Spleen (tissue), 11 donors: ENCODE measurements at regions not wholly inside any gene's neighbourhood (a gene's known extent, or its start where the extent isn't known, plus 50 kb on each side); places are given as distances from the start of the nearest gene placed in this dataset.

Experiments used
- DNase-seq: peaks from one replicate; pipeline ENCODE4 v3.0.0-alpha.2; 2020
- H3K27ac ChIP-seq, 8 donors: fragments of 200-600 bp; sonication (generic) in 7 of 8; 1 replicate in 4 of 8; 2 replicates in 4 of 8; pipeline versions ENCODE4 v1.5.0 to v1.8.0; 2016 to 2021; ENCODE audit warnings: inconsistent platforms in 4 of 8, mild to moderate bottlenecking in 4 of 8, moderate library complexity in 1 of 8
- H3K27me3 ChIP-seq, 7 donors: fragments of 200-600 bp; sonication (generic) in 6 of 7; replicated peaks in 1 of 7; 1 replicate in 4 of 7; 2 replicates in 3 of 7; pipeline versions ENCODE4 v1.5.0 to v1.8.0; 2016 to 2021; ENCODE audit warnings: inconsistent platforms in 3 of 7, mild to moderate bottlenecking in 1 of 7
- H3K36me3 ChIP-seq, 6 donors: fragments of 200-600 bp; sonication (generic) in 5 of 6; 1 replicate in 4 of 6; 2 replicates in 2 of 6; pipeline versions ENCODE4 v1.5.0 to v1.8.0; 2016 to 2021; ENCODE audit warnings: inconsistent platforms in 2 of 6
- H3K4me1 ChIP-seq, 6 donors: fragments of 200-600 bp; sonication (generic) in 5 of 6; 1 replicate in 3 of 6; 2 replicates in 3 of 6; pipeline versions ENCODE4 v1.5.0 to v1.8.0; 2016 to 2021; ENCODE audit warnings: inconsistent platforms in 3 of 6
- H3K4me3 ChIP-seq, 8 donors: fragments of 200-600 bp; sonication (generic) in 7 of 8; 1 replicate in 4 of 8; 2 replicates in 4 of 8; pipeline versions ENCODE4 v1.5.0 to v1.8.0; 2016 to 2021; ENCODE audit warnings: inconsistent platforms in 4 of 8, mild to moderate bottlenecking in 4 of 8, moderate library complexity in 2 of 8
- H3K9me3 ChIP-seq, 8 donors: fragments of 200-600 bp; sonication (generic) in 7 of 8; 1 replicate in 4 of 8; 2 replicates in 4 of 8; pipeline versions ENCODE4 v1.5.0 to v1.8.0; 2016 to 2021; ENCODE audit warnings: inconsistent platforms in 4 of 8
- POLR2A ChIP-seq, 3 donors: fragments of 450-650 bp; IDR thresholded peaks; one replicate each; pipeline ENCODE4 v1.5.1; 2017; ENCODE audit warnings: antibody characterized with exemption in 3 of 3, mild to moderate bottlenecking in 1 of 3
- POLR2AphosphoS5 ChIP-seq, 3 donors: sonication (generic); formaldehyde crosslinking; IDR thresholded peaks; one replicate each; pipeline ENCODE4 v1.5.1; 2017; ENCODE audit warnings: antibody characterized with exemption in 3 of 3
- WGBS, 5 donors: extraction: QIAGEN DNeasy Blood & Tissue Kit in 3 of 5; methylation state at CpG; one replicate each; pipeline versions ENCODE4 v1.1.5 to v1.1.7; 2013 to 2018; 5-methylcytosine and 5-hydroxymethylcytosine counted together
- intact Hi-C: fragments of 100-400 bp; cut with DNase I; formaldehyde crosslinking; loops from one replicate; pipeline ENCODE4 v1.15.0; 2023; ENCODE audit warnings: low total_unique reads
- TF ChIP-seq, protein P1 (sequence below), 11 experiments: fragments of 200-600 bp in 7 of 11; fragments of 450-650 bp in 4 of 11; sonication (generic) in 4 of 11; IDR thresholded peaks in 8 of 11; conservative IDR thresholded peaks in 3 of 11; 1 replicate in 7 of 11; 2 replicates in 4 of 11; pipeline versions ENCODE4 v1.4.0 to v1.8.0; 2016 to 2021; ENCODE audit warnings: antibody characterized with exemption in 11 of 11, inconsistent platforms in 4 of 11, mild to moderate bottlenecking in 1 of 11
- donor health status: healthy with polysubstance abuse.
- donor health status: DM: no; HTN: no; CAD: no; lungs with moderate emphysema.
- donor health status: DM: no; HTN: no; CAD: no.
- donor health status: Bipolar disorder and iron deficiency.
- donor health status: healthy.
- donor health status: DM: no; HTN: no; CAD: no.
- donor health status: DM: yes; HTN: yes; CAD: no.

DNA sequence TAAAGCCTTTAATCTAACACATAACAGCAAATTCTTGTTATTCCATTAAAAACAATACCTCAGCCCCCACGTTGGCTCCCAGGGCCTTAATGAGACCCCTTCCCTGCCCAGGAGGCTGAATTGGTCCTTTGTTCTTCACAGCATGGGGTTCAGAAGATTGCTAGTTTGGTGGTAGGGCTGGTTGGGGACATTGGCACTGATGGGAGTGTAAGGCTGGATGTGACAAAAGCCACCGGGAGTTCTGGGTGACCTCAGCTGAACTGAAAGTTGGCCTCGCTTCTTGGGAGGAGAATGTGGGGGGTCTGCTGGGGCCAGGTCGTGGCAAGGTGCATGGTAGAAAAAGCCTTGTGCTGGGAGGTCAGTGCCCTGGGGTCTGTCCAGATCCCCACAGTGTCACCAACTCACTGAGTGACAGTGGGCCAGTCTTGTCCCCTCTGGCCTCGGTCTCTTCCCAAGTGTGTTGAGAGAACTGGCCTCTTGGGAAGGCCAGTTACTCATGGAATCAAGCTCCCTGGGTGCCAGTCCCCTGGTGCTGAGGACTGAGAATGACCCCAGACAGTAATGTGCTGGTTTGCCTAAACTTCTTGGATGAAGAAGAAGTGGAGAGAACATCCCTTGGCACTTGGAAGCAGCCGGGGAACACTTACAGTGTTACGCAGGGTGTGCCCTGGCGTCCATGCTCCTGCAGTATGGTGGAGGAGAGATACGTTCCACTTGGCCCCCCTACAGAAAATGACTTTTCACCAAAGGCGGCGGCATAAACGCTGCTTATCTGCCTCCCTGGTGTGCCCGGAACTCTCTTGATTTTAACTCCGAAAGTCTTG is 283.7 kb upstream of the RTL1 start:
- peak; percentile 53 for DNase-seq

DNA sequence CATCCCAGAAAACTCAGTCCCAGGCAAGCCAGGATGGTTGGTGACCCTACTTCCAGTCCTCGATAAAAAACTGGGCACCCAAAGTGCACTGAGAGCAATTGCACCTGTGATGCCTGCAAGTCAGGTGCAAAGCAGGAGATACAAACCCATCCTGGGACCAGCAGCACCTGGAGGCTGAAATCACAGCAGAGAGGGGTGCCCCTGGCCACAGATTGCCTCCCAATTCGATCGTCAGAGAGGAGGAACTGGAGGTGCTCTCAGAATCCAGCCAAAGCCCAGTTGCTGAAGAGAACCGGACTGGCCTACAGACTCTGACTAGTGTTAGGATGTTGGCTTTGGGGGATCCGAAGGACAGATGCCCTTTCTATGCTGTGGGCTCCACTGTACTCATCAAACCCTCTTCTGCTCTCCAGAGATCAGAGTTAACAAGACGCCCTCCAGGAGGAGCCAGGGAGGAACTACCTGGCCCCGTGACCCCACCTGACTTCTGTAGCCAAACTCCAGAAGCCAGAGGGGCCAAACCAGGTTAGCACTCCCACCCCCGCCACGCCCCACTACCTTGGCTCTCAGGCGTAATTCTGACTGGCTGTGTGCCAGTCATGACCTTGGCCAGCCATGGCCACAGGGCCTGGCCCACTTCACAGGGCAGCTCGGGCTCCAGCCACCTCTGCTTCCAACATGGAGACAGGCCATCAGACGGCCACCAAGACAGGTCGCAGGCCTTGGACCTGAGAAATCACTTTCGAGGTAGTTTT is 284.5 kb upstream of the RTL1 start:
- no peak overlapping the region for H3K27ac ChIP-seq
- peaks cover 0 to under 1% (median 0%) of the 10 kb centered on the region in 8 donors for H3K9me3 ChIP-seq
- H3K4me3 ChIP-seq = no peak overlapping the region
- no peaks in the 10 kb centered on the region for H3K36me3 ChIP-seq
- intact Hi-C loops = no loop called here
- H3K27me3 ChIP-seq = peaks cover 0 to 14% (median 0%) of the 10 kb centered on the region in 7 donors
- H3K4me1 ChIP-seq = no peaks in the 10 kb centered on the region
- no peak for TF ChIP-seq POLR2A (IDR thresholded peaks at IDR 0.05)
- TF ChIP-seq, protein P1, sequence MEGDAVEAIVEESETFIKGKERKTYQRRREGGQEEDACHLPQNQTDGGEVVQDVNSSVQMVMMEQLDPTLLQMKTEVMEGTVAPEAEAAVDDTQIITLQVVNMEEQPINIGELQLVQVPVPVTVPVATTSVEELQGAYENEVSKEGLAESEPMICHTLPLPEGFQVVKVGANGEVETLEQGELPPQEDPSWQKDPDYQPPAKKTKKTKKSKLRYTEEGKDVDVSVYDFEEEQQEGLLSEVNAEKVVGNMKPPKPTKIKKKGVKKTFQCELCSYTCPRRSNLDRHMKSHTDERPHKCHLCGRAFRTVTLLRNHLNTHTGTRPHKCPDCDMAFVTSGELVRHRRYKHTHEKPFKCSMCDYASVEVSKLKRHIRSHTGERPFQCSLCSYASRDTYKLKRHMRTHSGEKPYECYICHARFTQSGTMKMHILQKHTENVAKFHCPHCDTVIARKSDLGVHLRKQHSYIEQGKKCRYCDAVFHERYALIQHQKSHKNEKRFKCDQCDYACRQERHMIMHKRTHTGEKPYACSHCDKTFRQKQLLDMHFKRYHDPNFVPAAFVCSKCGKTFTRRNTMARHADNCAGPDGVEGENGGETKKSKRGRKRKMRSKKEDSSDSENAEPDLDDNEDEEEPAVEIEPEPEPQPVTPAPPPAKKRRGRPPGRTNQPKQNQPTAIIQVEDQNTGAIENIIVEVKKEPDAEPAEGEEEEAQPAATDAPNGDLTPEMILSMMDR (IDR thresholded peaks at IDR 0.05 in 8 of 11, conservative IDR thresholded peaks at IDR 0.05 in 3 of 11) = no peak
- TF ChIP-seq POLR2AphosphoS5 (IDR thresholded peaks at IDR 0.05) = no peak
- DNase-seq = peak; percentile 52
- 75 to 94% (median 82%) methylated on average over 10 to 14 of the region's 14 CpGs for WGBS, 5 donors

More for the DNA sequence above, 283.7 kb upstream of the RTL1 start:
- H3K4me3 ChIP-seq = no peak overlapping the region
- TF ChIP-seq POLR2AphosphoS5 (IDR thresholded peaks at IDR 0.05) = no peak
- TF ChIP-seq POLR2A (IDR thresholded peaks at IDR 0.05) = no peak
- TF ChIP-seq, protein P1 (IDR thresholded peaks at IDR 0.05 in 8 of 11, conservative IDR thresholded peaks at IDR 0.05 in 3 of 11) = no peak
- no peaks in the 10 kb centered on the region for H3K4me1 ChIP-seq
- H3K27me3 ChIP-seq = peaks cover 0 to 21% (median 0%) of the 10 kb centered on the region in 7 donors
- intact Hi-C loops = no loop called here
- H3K27ac ChIP-seq = no peak overlapping the region
- no peaks in the 10 kb centered on the region for H3K36me3 ChIP-seq
- H3K9me3 ChIP-seq = peaks cover 0 to 8% (median under 1%) of the 10 kb centered on the region in 8 donors
- WGBS, 5 donors = 85 to 89% (median 87%) methylated on average over 13 to 14 of the region's 14 CpGs

DNA sequence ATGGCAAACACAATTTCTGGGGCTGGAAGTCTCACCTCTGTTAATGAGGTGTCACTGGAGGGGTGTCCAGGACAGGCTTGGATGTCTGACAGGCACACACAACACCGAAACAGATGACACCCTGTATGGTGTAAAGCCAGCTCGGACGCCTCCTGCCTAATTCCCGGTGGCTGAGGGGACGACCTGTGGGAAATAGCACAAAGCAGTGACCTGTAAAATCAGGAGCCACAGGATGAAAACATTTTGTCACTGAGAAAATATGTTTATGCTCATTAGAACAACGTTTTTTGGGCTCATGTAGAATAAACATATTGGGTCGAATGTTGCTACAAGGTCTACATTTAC is 285.0 kb upstream of the RTL1 start:
- whole genome bisulfite sequencing, 5 donors = 77 to 89% (median 85%) methylated on average over 7 of the region's 7 CpGs
- H3K9me3 ChIP-seq = no peaks in the 10 kb centered on the region
- H3K27me3 ChIP-seq = peaks cover 0 to 10% (median 0%) of the 10 kb centered on the region in 7 donors
- H3K27ac ChIP-seq = no peak overlapping the region
- no peak overlapping the region for H3K4me3 ChIP-seq
- H3K4me1 ChIP-seq = no peaks in the 10 kb centered on the region
- intact Hi-C loops = no loop called here
- TF ChIP-seq POLR2AphosphoS5 (IDR thresholded peaks at IDR 0.05) (no peak), POLR2A (IDR thresholded peaks at IDR 0.05) (no peak)
- TF ChIP-seq, protein P1 (IDR thresholded peaks at IDR 0.05 in 8 of 11, conservative IDR thresholded peaks at IDR 0.05 in 3 of 11) = no peak
- peak; percentile 19 for DNase-seq
- no peaks in the 10 kb centered on the region for H3K36me3 ChIP-seq

DNA sequence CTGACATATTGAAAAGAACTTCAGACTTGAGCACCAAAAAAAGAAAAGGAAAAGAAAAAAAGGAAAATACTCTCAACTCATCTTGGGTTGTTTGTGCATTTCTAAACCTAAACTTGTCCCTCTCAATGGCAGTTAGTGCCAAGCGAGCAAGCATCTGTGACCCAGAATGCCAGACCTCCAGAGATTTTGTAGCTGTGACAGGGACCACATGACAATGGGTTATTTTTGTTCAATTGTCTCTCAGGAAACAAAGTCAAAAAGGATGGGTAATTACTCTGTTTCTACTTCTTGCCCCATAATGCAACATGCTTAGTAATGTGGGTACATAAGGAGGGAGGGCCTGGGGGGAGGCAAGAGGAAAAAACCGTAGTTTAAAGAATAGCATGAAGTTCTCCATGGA is 285.7 kb upstream of the RTL1 start:
- H3K27ac ChIP-seq = no peak overlapping the region
- intact Hi-C loops = no loop called here
- no peaks in the 10 kb centered on the region for H3K36me3 ChIP-seq
- peaks cover 0 to 10% (median 0%) of the 10 kb centered on the region in 7 donors for H3K27me3 ChIP-seq
- no peak overlapping the region for H3K4me3 ChIP-seq
- 34 to 51% (median 38%) methylated on average over 2 of the region's 2 CpGs for WGBS, 5 donors
- DNase-seq = no peak
- TF ChIP-seq, protein P1 (IDR thresholded peaks at IDR 0.05 in 8 of 11, conservative IDR thresholded peaks at IDR 0.05 in 3 of 11) = no peak
- no peak for TF ChIP-seq POLR2A (IDR thresholded peaks at IDR 0.05)
- TF ChIP-seq POLR2AphosphoS5 (IDR thresholded peaks at IDR 0.05) = no peak
- no peaks in the 10 kb centered on the region for H3K9me3 ChIP-seq
- no peaks in the 10 kb centered on the region for H3K4me1 ChIP-seq
